Stomach (tissue), 4 donors: ENCODE measurements at regions not wholly inside any gene's neighbourhood (a gene's known extent, or its start where the extent isn't known, plus 50 kb on each side); places are given as distances from the start of the nearest gene placed in this dataset.

ENCODE experiments used
- CTCF ChIP-seq, 7 experiments: fragments of 450-650 bp in 4 of 7; fragments of 200-600 bp in 3 of 7; sonication (generic) in 3 of 7; IDR thresholded peaks; one replicate each; pipeline ENCODE4 v1.5.1; 2016 to 2019; ENCODE audit warnings: antibody characterized with exemption in 7 of 7, control low read depth in 2 of 7, mild to moderate bottlenecking in 1 of 7
- EP300 ChIP-seq: sonication (generic); formaldehyde crosslinking; IDR thresholded peaks from one replicate; pipeline ENCODE4 v1.6.1; 2017; ENCODE audit warnings: antibody characterized with exemption
- POLR2A ChIP-seq, 4 donors: fragments of 450-650 bp; IDR thresholded peaks; one replicate each; pipeline ENCODE4 v1.6.1; 2016; ENCODE audit warnings: antibody characterized with exemption in 4 of 4, control low read depth in 2 of 4, mild to moderate bottlenecking in 1 of 4, moderate library complexity in 1 of 4

- no peak for TF ChIP-seq CTCF (IDR thresholded peaks at IDR 0.05)
- TF ChIP-seq POLR2A (IDR thresholded peaks at IDR 0.05) = no peak
- no peak for TF ChIP-seq EP300
Measured at GRCh38 chr15:38145651-38146111, 107.0 kb upstream of the SPRED1 start.
